HepG2 (cell line): ENCODE measurements at regions not wholly inside any gene's neighbourhood (a gene's known extent, or its start where the extent isn't known, plus 50 kb on each side); places are given as distances from the start of the nearest gene placed in this dataset.

Source experiments
- MYNN ChIP-seq: sonication (generic); formaldehyde crosslinking; IDR thresholded peaks from 2 replicates; pipeline ENCODE4 v1.4.0; 2020; ENCODE audit warnings: mild to moderate bottlenecking, low read depth, missing genetic modification reagents
- SMC3 ChIP-seq: IDR thresholded peaks from 2 replicates; pipeline ENCODE4 v1.6.1; 2011; ENCODE audit warnings: low read length, improper control_type of control experiment
- TCF12 ChIP-seq, 2 experiments: fragments of 450-650 bp in 1 of 2; sonication (generic) in 1 of 2; formaldehyde crosslinking in 1 of 2; IDR thresholded peaks; 2 replicates each; pipeline versions ENCODE4 v1.6.1 to v1.8.0; 2017 to 2022; ENCODE audit warnings: antibody characterized with exemption in 1 of 2, mild to moderate bottlenecking in 1 of 2, missing genetic modification reagents in 1 of 2, moderate library complexity in 1 of 2

GRCh38 chr9:1296331-1296730 is 246.2 kb downstream of the DMRT2 start:
- TF ChIP-seq SMC3 (no peak), TCF12 (IDR thresholded peaks at IDR 0.05) (no peak), TCF12 (CRISPR knock-in tag; IDR thresholded peaks at IDR 0.05) (no peak), MYNN (CRISPR knock-in tag) (no peak)
